Bronchial epithelial cell (primary cell): ENCODE measurements at regions not wholly inside any gene's neighbourhood (a gene's known extent, or its start where the extent isn't known, plus 50 kb on each side); places are given as distances from the start of the nearest gene placed in this dataset.

Source experiments
- DNase-seq: peaks from one replicate; pipeline ENCODE4 v3.0.0-alpha.2; 2010; ENCODE audit warnings: low read depth
- FAIRE-seq: peaks from 2 replicates; lab custom pipeline; 2011; peaks lifted over from hg19 to GRCh38; lab: Jason Lieb, UNC
- H3K27me3 ChIP-seq: 2 replicates; pipeline ENCODE4 v1.5.1; 2011; ENCODE audit warnings: low read length; ENCODE audit not compliant: control insufficient read depth, insufficient read depth
- H3K36me3 ChIP-seq: 2 replicates; pipeline ENCODE4 v1.5.1; 2011; ENCODE audit warnings: low read length; ENCODE audit not compliant: control insufficient read depth, insufficient read depth
- H3K4me3 ChIP-seq: 2 replicates; pipeline ENCODE4 v1.5.1; 2011; ENCODE audit warnings: mild to moderate bottlenecking, low read depth, low read length, control low read depth
- CTCF ChIP-seq: IDR thresholded peaks from 2 replicates; pipeline ENCODE4 v1.5.1; 2011; ENCODE audit warnings: mild to moderate bottlenecking, moderate library complexity, low read length, control low read depth, inconsistent platforms; ENCODE audit not compliant: insufficient read depth, severe bottlenecking

DNA sequence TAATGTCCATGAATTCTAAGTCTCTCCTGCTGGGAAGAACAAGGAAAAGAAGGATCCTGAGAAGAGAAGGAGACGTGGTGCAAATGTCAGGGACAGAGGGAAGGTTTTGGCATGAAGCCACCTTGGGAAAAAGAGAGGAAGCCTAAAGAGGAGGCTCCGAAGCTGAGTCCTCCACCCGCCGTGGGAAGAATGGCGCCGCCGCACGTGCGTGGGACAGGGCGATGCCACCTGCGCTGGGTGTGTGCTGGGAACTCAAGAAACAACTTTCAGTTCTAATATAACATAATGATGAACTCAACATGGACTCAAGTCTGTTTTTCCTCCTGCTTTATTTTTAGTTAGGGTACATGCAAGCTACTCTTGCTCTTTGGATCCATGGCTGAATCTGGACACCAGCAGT is 362.3 kb upstream of the RUNX1 start:
- no peaks in the 10 kb centered on the region for H3K27me3 ChIP-seq
- TF ChIP-seq CTCF = no peak
- DNase-seq (no peak), FAIRE-seq (no peak)
- H3K4me3 ChIP-seq = no peak overlapping the region
- no peaks in the 10 kb centered on the region for H3K36me3 ChIP-seq

- Histone ChIP-seq H3K4me3 (no peak overlapping the region), H3K27me3 (no peaks in the 10 kb centered on the region), H3K36me3 (no peaks in the 10 kb centered on the region)
- DNase-seq (no peak), FAIRE-seq (no peak)
- no peak for TF ChIP-seq CTCF
Observed at GRCh38 chr21:35410656-35411055, 361.6 kb upstream of the RUNX1 start.

DNA sequence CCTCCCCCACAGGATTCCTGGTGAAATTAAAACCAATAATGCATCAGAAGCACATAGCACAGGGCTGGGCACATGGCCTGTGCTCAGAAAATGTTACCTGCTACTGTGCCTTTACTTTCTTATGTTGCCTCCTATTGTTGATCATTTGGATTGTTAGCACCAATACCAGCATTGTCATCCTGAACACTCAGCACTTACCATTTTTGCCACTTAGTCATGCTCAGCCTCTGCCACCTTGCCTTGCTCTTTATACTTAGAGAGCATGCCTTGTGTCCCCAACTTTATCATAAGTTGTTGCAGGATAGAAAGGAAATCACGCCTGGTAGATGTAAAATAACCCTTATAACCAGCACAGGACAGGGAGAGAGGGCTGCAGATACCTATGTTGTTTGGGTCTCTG is 361.0 kb upstream of the RUNX1 start:
- no peak overlapping the region for H3K4me3 ChIP-seq
- H3K36me3 ChIP-seq = no peaks in the 10 kb centered on the region
- no peaks in the 10 kb centered on the region for H3K27me3 ChIP-seq
- no peak for FAIRE-seq
- no peak for TF ChIP-seq CTCF
- no peak for DNase-seq

DNA sequence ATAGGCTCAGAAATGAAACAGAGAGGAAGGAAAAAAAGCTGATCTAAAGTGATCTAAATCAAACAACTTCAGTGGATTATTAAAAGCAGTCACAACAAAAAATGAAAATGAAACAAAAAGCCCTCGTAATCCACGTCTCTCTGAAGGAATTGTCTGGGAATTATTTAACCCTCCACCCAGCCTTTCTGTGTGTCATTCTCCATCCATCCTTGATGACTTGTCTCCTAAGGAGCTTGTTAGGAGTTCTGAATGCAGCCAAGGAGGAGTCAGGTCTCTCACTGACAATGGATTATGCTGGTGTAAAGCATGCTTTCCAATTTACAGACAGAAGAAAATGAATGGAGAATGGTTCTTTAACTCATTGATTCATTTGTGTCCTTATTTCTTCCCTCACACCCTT is 359.3 kb upstream of the RUNX1 start:
- H3K4me3 ChIP-seq = no peak overlapping the region
- FAIRE-seq = no peak

DNA sequence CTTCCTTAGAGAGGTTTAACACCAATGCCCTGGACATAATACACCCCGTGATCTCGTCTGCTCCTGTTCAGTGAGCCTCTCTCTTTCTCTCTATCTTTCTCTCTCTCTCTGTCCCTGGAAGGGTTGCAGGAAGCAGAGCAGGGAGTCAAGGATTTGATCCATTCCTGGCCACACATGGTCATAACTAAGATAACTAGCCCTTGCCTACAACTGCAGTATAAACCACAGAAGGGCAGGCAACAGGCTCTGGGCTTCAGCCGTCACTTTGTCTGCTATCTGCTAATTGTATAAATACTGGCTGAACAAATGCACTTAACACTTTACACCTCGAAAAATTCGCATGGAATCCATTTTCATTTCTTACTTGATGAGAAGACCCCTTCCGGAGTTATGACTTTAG is 357.5 kb upstream of the RUNX1 start:
- no peaks in the 10 kb centered on the region for H3K27me3 ChIP-seq
- no peaks in the 10 kb centered on the region for H3K36me3 ChIP-seq
- H3K4me3 ChIP-seq = no peak overlapping the region
- DNase-seq = no peak
- TF ChIP-seq CTCF = no peak
- no peak for FAIRE-seq

More for the DNA sequence above, 359.3 kb upstream of the RUNX1 start:
- H3K36me3 ChIP-seq = no peaks in the 10 kb centered on the region
- no peak for DNase-seq
- H3K27me3 ChIP-seq = no peaks in the 10 kb centered on the region
- TF ChIP-seq CTCF = no peak

DNA sequence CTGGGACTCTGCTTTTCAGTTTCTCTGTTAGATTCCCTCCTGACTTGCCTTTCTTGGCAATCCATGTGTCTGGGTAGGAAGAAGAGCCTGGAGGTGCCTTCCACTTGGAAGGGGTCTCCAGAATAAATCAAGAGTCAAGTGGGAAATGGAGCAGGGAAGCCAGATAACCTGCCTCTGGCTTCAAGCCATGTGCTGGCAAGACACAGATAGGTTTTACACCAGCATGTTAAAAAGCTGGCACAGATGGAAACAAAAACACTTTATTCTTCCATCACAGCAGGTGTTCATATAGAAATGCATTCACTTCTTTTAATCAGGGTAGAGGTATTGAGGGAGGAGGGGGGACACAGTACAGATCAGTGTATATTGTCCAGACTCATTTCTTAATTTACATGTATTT is 356.9 kb upstream of the RUNX1 start:
- no peak for TF ChIP-seq CTCF
- Histone ChIP-seq H3K27me3 (no peaks in the 10 kb centered on the region), H3K4me3 (no peak overlapping the region), H3K36me3 (no peaks in the 10 kb centered on the region)
- DNase-seq (no peak), FAIRE-seq (no peak)
